ENCODE measurements at regions not wholly inside any gene's neighbourhood (a gene's known extent, or its start where the extent isn't known, plus 50 kb on each side); places are given as distances from the start of the nearest gene placed in this dataset.

DNA sequence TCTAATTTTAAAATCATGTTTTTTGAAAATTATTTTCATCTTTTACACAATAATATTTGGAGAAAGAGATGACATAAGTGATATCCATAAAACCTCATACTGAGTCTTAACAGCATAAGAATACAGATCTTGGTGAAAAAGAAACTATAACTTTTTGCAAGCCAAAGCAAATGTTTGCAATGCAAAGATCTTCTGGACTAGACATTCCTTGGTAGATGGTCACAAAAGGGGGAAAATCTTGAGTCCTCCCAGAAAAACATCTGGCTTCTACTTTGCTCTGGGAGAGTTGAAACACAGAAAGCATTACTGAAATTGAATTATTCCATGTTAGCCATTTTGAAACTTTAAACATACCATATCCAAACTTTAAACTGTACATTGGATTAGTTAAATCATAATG lies 308.2 kb downstream of the ANXA1 start:
- Histone ChIP-seq H3K9me3 (ENCODE audit: severe bottlenecking) (no peaks in the 10 kb centered on the region), H3K4me3 (ENCODE audit: low read depth, low read length) (no peak overlapping the region), H3K27me3 (ENCODE audit: insufficient read depth, low read depth, severe bottlenecking) (no peaks in the 10 kb centered on the region), H3K36me3 (no peaks in the 10 kb centered on the region), H3K27ac (no peak overlapping the region)
- DNase-seq, result no peak
- TF ChIP-seq, protein P1, sequence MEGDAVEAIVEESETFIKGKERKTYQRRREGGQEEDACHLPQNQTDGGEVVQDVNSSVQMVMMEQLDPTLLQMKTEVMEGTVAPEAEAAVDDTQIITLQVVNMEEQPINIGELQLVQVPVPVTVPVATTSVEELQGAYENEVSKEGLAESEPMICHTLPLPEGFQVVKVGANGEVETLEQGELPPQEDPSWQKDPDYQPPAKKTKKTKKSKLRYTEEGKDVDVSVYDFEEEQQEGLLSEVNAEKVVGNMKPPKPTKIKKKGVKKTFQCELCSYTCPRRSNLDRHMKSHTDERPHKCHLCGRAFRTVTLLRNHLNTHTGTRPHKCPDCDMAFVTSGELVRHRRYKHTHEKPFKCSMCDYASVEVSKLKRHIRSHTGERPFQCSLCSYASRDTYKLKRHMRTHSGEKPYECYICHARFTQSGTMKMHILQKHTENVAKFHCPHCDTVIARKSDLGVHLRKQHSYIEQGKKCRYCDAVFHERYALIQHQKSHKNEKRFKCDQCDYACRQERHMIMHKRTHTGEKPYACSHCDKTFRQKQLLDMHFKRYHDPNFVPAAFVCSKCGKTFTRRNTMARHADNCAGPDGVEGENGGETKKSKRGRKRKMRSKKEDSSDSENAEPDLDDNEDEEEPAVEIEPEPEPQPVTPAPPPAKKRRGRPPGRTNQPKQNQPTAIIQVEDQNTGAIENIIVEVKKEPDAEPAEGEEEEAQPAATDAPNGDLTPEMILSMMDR (IDR thresholded peaks at IDR 0.05; ENCODE audit: low read depth, low read length), result no peak

GRCh38 chr9:73468716-73469115 lies 317.1 kb downstream of the ANXA1 start:
- TF ChIP-seq, protein P1 (IDR thresholded peaks at IDR 0.05; ENCODE audit: low read depth, low read length), result no peak
- Histone ChIP-seq H3K4me3 (ENCODE audit: low read depth, low read length) (no peak overlapping the region), H3K27me3 (ENCODE audit: insufficient read depth, low read depth, severe bottlenecking) (no peaks in the 10 kb centered on the region), H3K9me3 (ENCODE audit: severe bottlenecking) (no peaks in the 10 kb centered on the region), H3K36me3 (no peaks in the 10 kb centered on the region), H3K27ac (no peak overlapping the region)
- no peak for DNase-seq

DNA sequence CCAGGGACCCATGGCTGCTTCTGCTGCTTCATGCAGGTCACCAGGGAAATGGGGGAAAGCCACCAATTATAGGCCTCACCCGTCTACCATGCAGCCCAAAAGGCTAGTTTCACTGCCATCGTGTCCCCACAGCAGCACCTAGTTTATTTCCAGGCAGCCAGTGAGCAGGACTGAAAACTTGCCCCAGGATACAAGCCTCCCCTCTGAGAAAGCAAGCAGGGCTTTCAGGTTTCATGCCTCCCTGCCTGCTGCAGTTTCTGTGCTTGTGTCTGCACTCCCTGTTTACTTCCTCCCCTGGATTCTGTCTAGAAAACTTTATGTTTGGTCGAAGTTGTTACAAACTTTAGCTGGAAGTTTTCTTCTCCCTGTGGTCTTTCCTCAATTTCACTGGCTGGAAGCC lies 319.1 kb downstream of the ANXA1 start:
- DNase-seq, result no peak
- Histone ChIP-seq H3K36me3 (no peaks in the 10 kb centered on the region), H3K27me3 (ENCODE audit: insufficient read depth, low read depth, severe bottlenecking) (no peaks in the 10 kb centered on the region), H3K4me3 (ENCODE audit: low read depth, low read length) (no peak overlapping the region), H3K27ac (no peak overlapping the region), H3K9me3 (ENCODE audit: severe bottlenecking) (no peaks in the 10 kb centered on the region)
- TF ChIP-seq, protein P1 (IDR thresholded peaks at IDR 0.05; ENCODE audit: low read depth, low read length), result no peak

GRCh38 chr9:73474002-73474600 lies 322.4 kb downstream of the ANXA1 start:
- DNase-seq, result no peak
- TF ChIP-seq, protein P1 (IDR thresholded peaks at IDR 0.05; ENCODE audit: low read depth, low read length), result no peak

DNA sequence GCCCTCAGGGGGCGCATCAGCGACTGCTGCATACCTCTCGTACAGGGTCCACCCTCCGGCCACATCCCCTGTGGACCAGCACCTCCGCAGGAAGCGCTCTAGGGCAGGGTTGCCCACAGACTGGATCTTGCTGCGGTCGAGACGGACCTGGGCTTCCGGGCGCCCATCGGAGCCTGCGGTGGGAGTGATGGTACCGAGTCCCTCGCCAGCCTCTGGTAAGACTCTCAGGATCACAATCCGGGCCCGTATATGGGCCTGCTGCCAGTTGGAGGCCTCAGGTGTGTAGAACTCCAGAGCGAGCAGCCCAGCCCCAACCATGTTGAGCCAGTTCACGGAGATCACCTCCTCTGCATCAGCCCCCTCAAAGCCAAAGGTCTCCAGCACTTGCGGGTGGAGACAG lies 323.0 kb downstream of the ANXA1 start:
- Histone ChIP-seq H3K36me3 (no peaks in the 10 kb centered on the region), H3K27ac (no peak overlapping the region), H3K4me3 (ENCODE audit: low read depth, low read length) (no peak overlapping the region), H3K9me3 (ENCODE audit: severe bottlenecking) (no peaks in the 10 kb centered on the region), H3K27me3 (ENCODE audit: insufficient read depth, low read depth, severe bottlenecking) (no peaks in the 10 kb centered on the region)
- DNase-seq, result no peak
- TF ChIP-seq, protein P1 (IDR thresholded peaks at IDR 0.05; ENCODE audit: low read depth, low read length), result no peak

More at GRCh38 chr9:73474002-73474600, 322.4 kb downstream of the ANXA1 start:
- no peaks in the 10 kb centered on the region for H3K27me3 ChIP-seq (ENCODE audit: insufficient read depth, low read depth, severe bottlenecking)
- H3K36me3 ChIP-seq, result no peaks in the 10 kb centered on the region
- no peak overlapping the region for H3K27ac ChIP-seq
- no peaks in the 10 kb centered on the region for H3K9me3 ChIP-seq (ENCODE audit: severe bottlenecking)
- H3K4me3 ChIP-seq (ENCODE audit: low read depth, low read length), result no peak overlapping the region

DNA sequence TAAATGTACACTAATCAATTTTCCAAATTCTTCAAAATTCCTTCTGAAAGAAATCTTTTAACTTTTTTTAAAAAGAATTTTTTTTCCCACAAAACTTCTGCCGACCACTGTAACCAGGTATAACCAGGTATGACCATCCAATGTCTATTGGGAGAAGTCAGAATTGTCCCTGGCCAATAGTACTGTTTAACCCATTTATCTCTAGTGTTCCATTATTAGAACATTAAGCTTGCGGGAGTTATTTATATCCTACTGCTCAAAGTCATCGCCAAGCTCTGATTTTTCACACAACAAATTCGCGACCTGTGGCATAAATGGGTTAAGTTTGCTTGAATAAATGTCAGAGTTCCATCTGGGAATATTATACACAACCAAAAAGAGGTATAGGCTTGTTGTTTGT lies 343.2 kb downstream of the ANXA1 start:
- Histone ChIP-seq H3K9me3 (ENCODE audit: severe bottlenecking) (no peaks in the 10 kb centered on the region), H3K36me3 (no peaks in the 10 kb centered on the region), H3K27me3 (ENCODE audit: insufficient read depth, low read depth, severe bottlenecking) (no peaks in the 10 kb centered on the region), H3K4me3 (ENCODE audit: low read depth, low read length) (no peak overlapping the region), H3K27ac (no peak overlapping the region)
- no peak for DNase-seq
- TF ChIP-seq, protein P1 (IDR thresholded peaks at IDR 0.05; ENCODE audit: low read depth, low read length), result no peak

All from WERI-Rb-1 (cell line).